ENCODE measurements at regions not wholly inside any gene's neighbourhood (a gene's known extent, or its start where the extent isn't known, plus 50 kb on each side); places are given as distances from the start of the nearest gene placed in this dataset.

GRCh38 chr9:104264431-104264830 is 170.3 kb downstream of the SMC2 start:
- no peak for TF ChIP-seq POLR2A (IDR thresholded peaks at IDR 0.05; ENCODE audit: low read depth)
- TF ChIP-seq POLR2AphosphoS5 (IDR thresholded peaks at IDR 0.05): no peak
- no peak for TF ChIP-seq CTCF (IDR thresholded peaks at IDR 0.05)
